ENCODE measurements at regions not wholly inside any gene's neighbourhood (a gene's known extent, or its start where the extent isn't known, plus 50 kb on each side); places are given as distances from the start of the nearest gene placed in this dataset.
"Not testable (repeated sequence)": the region's sequence is repeated elsewhere in the genome, so short reads cannot be mapped to it uniquely, and the experiment has no call there.

GRCh38 chr5:96201503-96201902 lies 231.5 kb downstream of the PCSK1 start:
- Histone ChIP-seq H3K4me1 (peaks cover 3 to 26% (median 13%) of the 10 kb centered on the region in 4 donors), H3K27ac (no peak overlapping the region), H3K36me3 (no peaks in the 10 kb centered on the region), H3K27me3 (no peaks in the 10 kb centered on the region), H3K9me3 (no peaks in the 10 kb centered on the region), H3K4me3 (no peak overlapping the region)
- WGBS, 2 donors (ENCODE audit: low coverage in 1 of 2) = 95 to 100% methylated on average over 1 to 3 of the region's 3 CpGs
- DNase-seq = no peak
- TF ChIP-seq POLR2AphosphoS5 (IDR thresholded peaks at IDR 0.05) (no peak), EP300 (IDR thresholded peaks at IDR 0.05; ENCODE audit: low read depth) (no peak), POLR2A (IDR thresholded peaks at IDR 0.05) (no peak), CTCF (IDR thresholded peaks at IDR 0.05) (no peak)
- in situ Hi-C loops (cut with MboI; ENCODE audit: low pct_ligation_motif_present in 1 of 4, low pct_unique_long_range_greater_than_20kb in 1 of 4, low sequenced_read_pairs in 3 of 4) (no loop called here), intact Hi-C loops (cut with DNase I; ENCODE audit: low total_unique reads) (no loop called here)

- in situ Hi-C loops (cut with MboI; ENCODE audit: low pct_ligation_motif_present in 1 of 4, low pct_unique_long_range_greater_than_20kb in 1 of 4, low sequenced_read_pairs in 3 of 4) = no loop called here
- H3K4me1 ChIP-seq = peaks cover 3 to 26% (median 13%) of the 10 kb centered on the region in 4 donors
- H3K9me3 ChIP-seq = no peaks in the 10 kb centered on the region
- WGBS, 2 donors (ENCODE audit: low coverage in 1 of 2) = 45 to 54% methylated on average over 1 of the region's 1 CpG
- peak; percentile 22 for DNase-seq
- peak overlapping the region; percentile 52 to 60 (median 56) for H3K27ac ChIP-seq
- H3K36me3 ChIP-seq = no peaks in the 10 kb centered on the region
- no peaks in the 10 kb centered on the region for H3K27me3 ChIP-seq
- intact Hi-C loops (cut with DNase I; ENCODE audit: low total_unique reads) = no loop called here
- H3K4me3 ChIP-seq = no peak overlapping the region
- TF ChIP-seq CTCF (IDR thresholded peaks at IDR 0.05) (no peak), EP300 (IDR thresholded peaks at IDR 0.05; ENCODE audit: low read depth) (no peak), POLR2AphosphoS5 (IDR thresholded peaks at IDR 0.05) (no peak), POLR2A (IDR thresholded peaks at IDR 0.05) (no peak)
These were observed 232.4 kb downstream of the PCSK1 start for GRCh38 chr5:96200641-96201040.

GRCh38 chr5:96199713-96200183 lies 233.3 kb downstream of the PCSK1 start:
- 60 to 71% methylated on average over 4 of the region's 4 CpGs for WGBS, 2 donors (ENCODE audit: low coverage in 1 of 2)
- H3K27me3 ChIP-seq = no peaks in the 10 kb centered on the region
- no peaks in the 10 kb centered on the region for H3K36me3 ChIP-seq
- DNase-seq = no peak
- TF ChIP-seq EP300 (IDR thresholded peaks at IDR 0.05; ENCODE audit: low read depth) (no peak), CTCF (IDR thresholded peaks at IDR 0.05) (no peak), POLR2AphosphoS5 (IDR thresholded peaks at IDR 0.05) (no peak)
- in situ Hi-C loops (cut with MboI; ENCODE audit: low pct_ligation_motif_present in 1 of 4, low pct_unique_long_range_greater_than_20kb in 1 of 4, low sequenced_read_pairs in 3 of 4) = no loop called here
- no peak overlapping the region for H3K4me3 ChIP-seq
- no peaks in the 10 kb centered on the region for H3K9me3 ChIP-seq
- peaks cover 3 to 26% (median 13%) of the 10 kb centered on the region in 4 donors for H3K4me1 ChIP-seq
- intact Hi-C loops (cut with DNase I; ENCODE audit: low total_unique reads) = no loop called here
- peak overlapping the region; percentile 52 to 60 (median 56) for H3K27ac ChIP-seq

GRCh38 chr5:96198356-96199058 lies 234.5 kb downstream of the PCSK1 start:
- no peaks in the 10 kb centered on the region for H3K9me3 ChIP-seq
- in situ Hi-C loops (cut with MboI; ENCODE audit: low pct_ligation_motif_present in 1 of 4, low pct_unique_long_range_greater_than_20kb in 1 of 4, low sequenced_read_pairs in 3 of 4) = no loop called here
- H3K4me3 ChIP-seq = no peak overlapping the region
- DNase-seq = no peak
- no peaks in the 10 kb centered on the region for H3K36me3 ChIP-seq
- 61 to 77% methylated on average over 2 to 3 of the region's 3 CpGs for WGBS, 2 donors (ENCODE audit: low coverage in 1 of 2)
- intact Hi-C loops (cut with DNase I; ENCODE audit: low total_unique reads) = no loop called here
- H3K4me1 ChIP-seq = peaks cover 3 to 26% (median 13%) of the 10 kb centered on the region in 4 donors
- H3K27ac ChIP-seq = peak overlapping the region in 1 of 4 donors; percentile 58
- no peaks in the 10 kb centered on the region for H3K27me3 ChIP-seq
- TF ChIP-seq POLR2A (IDR thresholded peaks at IDR 0.05) (no peak), CTCF (IDR thresholded peaks at IDR 0.05) (no peak), POLR2AphosphoS5 (IDR thresholded peaks at IDR 0.05) (no peak), EP300 (IDR thresholded peaks at IDR 0.05; ENCODE audit: low read depth) (no peak)

GRCh38 chr5:96197767-96198166 lies 235.3 kb downstream of the PCSK1 start:
- H3K27me3 ChIP-seq; intact Hi-C loops (cut with DNase I; ENCODE audit: low total_unique reads); H3K9me3 ChIP-seq; H3K27ac ChIP-seq; DNase-seq; in situ Hi-C loops (cut with MboI; ENCODE audit: low pct_ligation_motif_present in 1 of 4, low pct_unique_long_range_greater_than_20kb in 1 of 4, low sequenced_read_pairs in 3 of 4); H3K36me3 ChIP-seq; H3K4me3 ChIP-seq: not testable (repeated sequence)
- H3K4me1 ChIP-seq = peaks cover 3 to 26% (median 13%) of the 10 kb centered on the region in 4 donors
- 87% methylated on average over 3 of the region's 3 CpGs; no CpG with 5 or more reads in 1 of the 2 donors for WGBS, 2 donors (ENCODE audit: low coverage in 1 of 2)
